HEK293T (cell line): ENCODE measurements at regions not wholly inside any gene's neighbourhood (a gene's known extent, or its start where the extent isn't known, plus 50 kb on each side); places are given as distances from the start of the nearest gene placed in this dataset.

Source experiments
- BHLHE40 ChIP-seq: fragments of 450-650 bp; IDR thresholded peaks from 2 replicates; pipeline ENCODE4 v1.6.1; 2016; ENCODE audit warnings: mild to moderate bottlenecking, moderate library complexity, borderline replicate concordance
- ELF4 ChIP-seq: fragments of 450-650 bp; IDR thresholded peaks from 2 replicates; pipeline ENCODE4 v1.6.1; 2017; ENCODE audit warnings: antibody characterized with exemption
- FOXA1 ChIP-seq: fragments of 450-650 bp; IDR thresholded peaks from 2 replicates; pipeline ENCODE4 v1.6.1; 2016; ENCODE audit warnings: mild to moderate bottlenecking
- FOXM1 ChIP-seq: fragments of 450-650 bp; IDR thresholded peaks from 2 replicates; pipeline ENCODE4 v1.6.1; 2017; ENCODE audit warnings: mild to moderate bottlenecking, borderline replicate concordance
- HDGF ChIP-seq: fragments of 450-650 bp; IDR thresholded peaks from 2 replicates; pipeline ENCODE4 v1.6.1; 2017; ENCODE audit warnings: antibody characterized with exemption, borderline replicate concordance
- LEF1 ChIP-seq: fragments of 450-650 bp; IDR thresholded peaks from 2 replicates; pipeline ENCODE4 v1.6.1; 2017; ENCODE audit warnings: mild to moderate bottlenecking, borderline replicate concordance
- PKNOX1 ChIP-seq: fragments of 450-650 bp; IDR thresholded peaks from 2 replicates; pipeline ENCODE4 v1.6.1; 2016
- SP1 ChIP-seq: fragments of 450-650 bp; IDR thresholded peaks from 2 replicates; pipeline ENCODE4 v1.6.1; 2017
- SUZ12 ChIP-seq: fragments of 450-650 bp; IDR thresholded peaks from 2 replicates; pipeline ENCODE4 v1.6.1; 2016; ENCODE audit warnings: mild to moderate bottlenecking
- TARDBP ChIP-seq: fragments of 450-650 bp; IDR thresholded peaks from 2 replicates; pipeline ENCODE4 v1.6.1; 2016

GRCh38 chr22:25360891-25361645 is 141.6 kb downstream of the CRYBB2 start:
- TF ChIP-seq ELF4 (no peak), SP1 (no peak), FOXM1 (no peak), BHLHE40 (no peak), SUZ12 (no peak), FOXA1 (no peak), LEF1 (no peak), TARDBP (no peak), HDGF (no peak), PKNOX1 (no peak)
